Endodermal cell (in vitro differentiated cells): ENCODE measurements at regions not wholly inside any gene's neighbourhood (a gene's known extent, or its start where the extent isn't known, plus 50 kb on each side); places are given as distances from the start of the nearest gene placed in this dataset.

Experiments used
- DNase-seq: peaks from one replicate; pipeline ENCODE4 v3.0.0-alpha.2; 2017
- H3K27ac ChIP-seq: 2 replicates; pipeline ENCODE4 v1.5.1; 2013; ENCODE audit warnings: mild to moderate bottlenecking, low read depth, low read length, moderate library complexity
- H3K27me3 ChIP-seq: 2 replicates; pipeline ENCODE4 v1.6.1; 2013; ENCODE audit warnings: mild to moderate bottlenecking, low read length, moderate library complexity; ENCODE audit not compliant: insufficient read depth, control insufficient read depth, poor library complexity, severe bottlenecking
- H3K36me3 ChIP-seq: 2 replicates; pipeline ENCODE4 v1.7.0; 2013; ENCODE audit warnings: mild to moderate bottlenecking, low read length, moderate library complexity; ENCODE audit not compliant: control insufficient read depth, insufficient read depth
- H3K4me1 ChIP-seq: one replicate; pipeline ENCODE4 v1.7.0; 2013; ENCODE audit warnings: low read length; ENCODE audit not compliant: control insufficient read depth, insufficient read depth
- H3K4me3 ChIP-seq: 2 replicates; pipeline ENCODE4 v1.5.1; 2013; ENCODE audit warnings: mild to moderate bottlenecking, low read length, moderate library complexity
- H3K9ac ChIP-seq: 2 replicates; pipeline ENCODE4 v1.6.1; 2013; ENCODE audit warnings: mild to moderate bottlenecking, low read length, moderate library complexity; ENCODE audit not compliant: poor library complexity, severe bottlenecking; ENCODE audit errors: extremely low read depth
- H3K9me3 ChIP-seq: 2 replicates; pipeline ENCODE4 v1.6.1; 2013; ENCODE audit warnings: mild to moderate bottlenecking, low read length, moderate library complexity; ENCODE audit not compliant: control insufficient read depth
- H3K27ac Mint-ChIP-seq: 2 replicates; pipeline ENCODE4 v1.8.0; 2020; ENCODE audit warnings: mixed read lengths
- H3K27me3 Mint-ChIP-seq: 2 replicates; pipeline ENCODE4 v1.8.0; 2021; ENCODE audit warnings: mild to moderate bottlenecking, mixed read lengths; ENCODE audit not compliant: insufficient read depth
- H3K36me3 Mint-ChIP-seq: 2 replicates; pipeline ENCODE4 v1.8.0; 2020; ENCODE audit warnings: low read depth, mixed read lengths
- H3K4me1 Mint-ChIP-seq: 2 replicates; pipeline ENCODE4 v1.8.0; 2020; ENCODE audit warnings: mixed read lengths
- H3K4me3 Mint-ChIP-seq: 2 replicates; pipeline ENCODE4 v1.8.0; 2020; ENCODE audit warnings: mild to moderate bottlenecking, moderate library complexity, mixed read lengths
- H3K9me3 Mint-ChIP-seq: 2 replicates; pipeline ENCODE4 v1.8.0; 2020; ENCODE audit warnings: mild to moderate bottlenecking, mixed read lengths
- WGBS, 2 experiments: methylation state at CpG; one replicate each; pipeline versions ENCODE4 v1.1.5 to v1.1.7; 2013; ENCODE audit warnings: missing lambda C conversion rate in 2 of 2, mixed read lengths in 1 of 2; ENCODE audit not compliant: insufficient coverage in 1 of 2, insufficient read length in 1 of 2; 5-methylcytosine and 5-hydroxymethylcytosine counted together
- TF ChIP-seq, protein P1 (sequence below): fragments of 200-600 bp; sonication (generic); conservative IDR thresholded peaks from 2 replicates; pipeline ENCODE4 v1.5.0; 2021; ENCODE audit warnings: antibody characterized with exemption, mild to moderate bottlenecking

DNA sequence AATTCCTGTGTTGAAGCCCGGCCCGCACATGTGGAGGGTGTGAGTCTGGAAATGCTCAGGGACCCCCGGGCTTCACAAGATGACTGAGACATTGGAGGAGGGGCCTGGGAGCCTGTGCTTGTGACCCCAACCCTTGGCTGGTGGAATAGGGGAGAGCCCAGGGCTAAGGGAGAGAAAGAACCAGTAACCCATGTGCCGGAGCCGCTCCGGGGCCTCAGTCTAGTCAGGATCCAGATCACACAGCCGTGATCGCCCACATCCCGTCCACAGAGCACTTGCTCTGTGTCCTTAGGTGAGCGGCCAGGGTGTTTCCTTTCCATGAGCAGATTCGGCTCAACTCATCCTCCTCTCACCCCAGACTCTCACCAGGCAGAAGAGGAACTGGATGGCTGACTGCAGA, 152.3 kb upstream of the RPS6KA2 start:
- H3K9me3 ChIP-seq = no peaks in the 10 kb centered on the region
- no peak overlapping the region for H3K27ac Mint-ChIP-seq
- H3K4me1 Mint-ChIP-seq = no peaks in the 10 kb centered on the region
- no peaks in the 10 kb centered on the region for H3K27me3 ChIP-seq
- no peaks in the 10 kb centered on the region for H3K36me3 ChIP-seq
- WGBS, 2 experiments = 95 to 100% methylated on average over 4 to 11 of the region's 11 CpGs
- H3K36me3 Mint-ChIP-seq = no peaks in the 10 kb centered on the region
- H3K4me1 ChIP-seq = no peaks in the 10 kb centered on the region
- H3K4me3 Mint-ChIP-seq = no peak overlapping the region
- TF ChIP-seq, protein P1, sequence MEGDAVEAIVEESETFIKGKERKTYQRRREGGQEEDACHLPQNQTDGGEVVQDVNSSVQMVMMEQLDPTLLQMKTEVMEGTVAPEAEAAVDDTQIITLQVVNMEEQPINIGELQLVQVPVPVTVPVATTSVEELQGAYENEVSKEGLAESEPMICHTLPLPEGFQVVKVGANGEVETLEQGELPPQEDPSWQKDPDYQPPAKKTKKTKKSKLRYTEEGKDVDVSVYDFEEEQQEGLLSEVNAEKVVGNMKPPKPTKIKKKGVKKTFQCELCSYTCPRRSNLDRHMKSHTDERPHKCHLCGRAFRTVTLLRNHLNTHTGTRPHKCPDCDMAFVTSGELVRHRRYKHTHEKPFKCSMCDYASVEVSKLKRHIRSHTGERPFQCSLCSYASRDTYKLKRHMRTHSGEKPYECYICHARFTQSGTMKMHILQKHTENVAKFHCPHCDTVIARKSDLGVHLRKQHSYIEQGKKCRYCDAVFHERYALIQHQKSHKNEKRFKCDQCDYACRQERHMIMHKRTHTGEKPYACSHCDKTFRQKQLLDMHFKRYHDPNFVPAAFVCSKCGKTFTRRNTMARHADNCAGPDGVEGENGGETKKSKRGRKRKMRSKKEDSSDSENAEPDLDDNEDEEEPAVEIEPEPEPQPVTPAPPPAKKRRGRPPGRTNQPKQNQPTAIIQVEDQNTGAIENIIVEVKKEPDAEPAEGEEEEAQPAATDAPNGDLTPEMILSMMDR = no peak
- no peak overlapping the region for H3K9ac ChIP-seq
- no peaks in the 10 kb centered on the region for H3K27me3 Mint-ChIP-seq
- H3K27ac ChIP-seq = no peak overlapping the region
- no peak for DNase-seq
- no peak overlapping the region for H3K4me3 ChIP-seq
- no peaks in the 10 kb centered on the region for H3K9me3 Mint-ChIP-seq

DNA sequence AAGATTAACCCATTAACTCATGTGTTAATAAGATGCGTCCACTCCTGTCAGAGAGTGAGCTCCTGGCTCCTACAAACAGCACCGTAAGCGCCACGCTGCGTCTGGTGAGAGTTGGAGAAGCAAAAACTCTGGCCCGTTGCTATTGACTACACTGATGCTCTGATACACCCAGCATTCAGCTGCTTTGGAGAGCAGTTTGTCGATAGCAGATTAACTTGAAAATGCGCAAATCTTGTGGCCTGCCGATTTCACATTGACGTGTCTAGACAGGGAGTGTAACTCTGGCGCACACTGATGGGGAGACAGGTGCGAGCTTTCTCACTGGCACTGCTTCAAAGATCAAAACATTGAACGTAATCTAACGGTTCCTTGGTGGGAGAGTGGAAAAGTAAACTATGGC, 151.7 kb upstream of the RPS6KA2 start:
- Mint-ChIP-seq H3K27me3 (no peaks in the 10 kb centered on the region), H3K4me3 (no peak overlapping the region), H3K9me3 (no peaks in the 10 kb centered on the region), H3K36me3 (no peaks in the 10 kb centered on the region), H3K4me1 (no peaks in the 10 kb centered on the region), H3K27ac (no peak overlapping the region)
- TF ChIP-seq, protein P1 = no peak
- Histone ChIP-seq H3K27ac (no peak overlapping the region), H3K9ac (no peak overlapping the region), H3K27me3 (no peaks in the 10 kb centered on the region), H3K4me3 (no peak overlapping the region), H3K4me1 (no peaks in the 10 kb centered on the region), H3K9me3 (no peaks in the 10 kb centered on the region), H3K36me3 (no peaks in the 10 kb centered on the region)
- no peak for DNase-seq
- 95 to 97% methylated on average over 14 of the region's 14 CpGs for WGBS, 2 experiments

DNA sequence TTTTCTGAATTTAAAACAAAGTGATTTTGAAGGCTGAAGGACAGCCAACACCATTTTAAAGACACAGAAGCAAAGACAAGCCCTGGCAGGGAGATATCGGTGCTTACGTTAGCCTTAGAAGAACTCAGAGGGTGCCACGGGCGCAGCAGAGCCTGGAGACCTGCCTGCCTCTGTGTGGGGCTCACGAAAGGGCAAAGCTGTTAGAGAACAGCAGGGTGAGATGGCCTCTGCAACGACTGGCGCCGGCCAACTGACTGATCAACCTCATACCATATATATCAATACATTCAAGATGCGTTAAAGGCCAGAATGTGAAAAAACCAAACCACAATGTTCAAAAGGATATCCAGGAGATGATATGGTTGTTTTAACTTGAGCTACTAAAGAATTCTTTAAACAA, 151.0 kb upstream of the RPS6KA2 start:
- Mint-ChIP-seq H3K4me1 (no peaks in the 10 kb centered on the region), H3K9me3 (no peaks in the 10 kb centered on the region), H3K27ac (no peak overlapping the region), H3K4me3 (no peak overlapping the region), H3K36me3 (no peaks in the 10 kb centered on the region), H3K27me3 (no peaks in the 10 kb centered on the region)
- Histone ChIP-seq H3K27ac (no peak overlapping the region), H3K4me3 (no peak overlapping the region), H3K27me3 (no peaks in the 10 kb centered on the region), H3K9ac (no peak overlapping the region), H3K36me3 (no peaks in the 10 kb centered on the region), H3K9me3 (no peaks in the 10 kb centered on the region), H3K4me1 (no peaks in the 10 kb centered on the region)
- WGBS, 2 experiments = 92 to 96% methylated on average over 4 to 9 of the region's 9 CpGs
- TF ChIP-seq, protein P1 = no peak
- DNase-seq = no peak
